Glomerular visceral epithelial cell (primary cell): ENCODE measurements at regions not wholly inside any gene's neighbourhood (a gene's known extent, or its start where the extent isn't known, plus 50 kb on each side); places are given as distances from the start of the nearest gene placed in this dataset.
A peak's percentile ranks its signal among the peaks of the same experiment; 100 is the strongest.

Experiments used
- DNase-seq: peaks from one replicate; pipeline ENCODE4 v3.0.0-alpha.2; 2016; ENCODE audit errors: extremely low spot score

DNA sequence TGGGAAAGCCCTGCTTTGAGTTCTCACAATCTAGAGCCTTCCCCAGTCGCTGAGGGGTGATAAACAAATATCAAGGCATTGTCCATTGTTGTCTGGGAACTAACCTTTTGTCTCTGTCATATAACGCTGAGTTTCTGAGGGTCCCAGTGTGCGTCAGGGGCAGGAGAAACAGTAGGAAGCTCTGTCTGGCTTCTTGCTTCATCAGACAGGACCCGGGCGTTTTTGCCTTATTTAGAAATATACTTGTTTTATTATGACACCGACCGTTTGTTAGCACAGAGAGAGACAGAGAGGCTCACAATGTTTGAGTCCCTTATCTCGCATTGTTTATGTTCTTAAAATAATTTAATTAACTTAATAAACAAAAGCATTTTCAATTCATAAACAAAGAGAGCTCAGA, 204.9 kb upstream of the GAS1 start:
- no peak for DNase-seq

DNA sequence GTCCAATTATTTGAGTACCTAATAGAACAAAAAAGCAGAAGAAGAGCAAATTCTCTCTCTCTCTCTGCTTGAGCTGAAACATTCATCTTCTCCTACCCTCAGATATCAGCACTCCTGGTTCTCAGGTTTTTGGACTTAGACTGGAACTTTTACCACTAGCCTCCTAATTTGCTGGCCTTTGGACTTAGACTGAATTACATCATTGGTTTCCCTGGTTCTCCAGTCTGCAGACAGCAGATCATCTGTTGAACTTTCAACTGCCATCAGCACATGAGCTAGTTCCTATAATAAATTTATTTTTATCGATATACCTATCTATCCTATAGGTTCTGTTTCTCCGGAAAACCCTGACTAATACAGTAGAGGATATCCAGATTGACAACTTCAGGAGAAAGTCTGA, 208.9 kb upstream of the GAS1 start:
- DNase-seq = no peak

DNA sequence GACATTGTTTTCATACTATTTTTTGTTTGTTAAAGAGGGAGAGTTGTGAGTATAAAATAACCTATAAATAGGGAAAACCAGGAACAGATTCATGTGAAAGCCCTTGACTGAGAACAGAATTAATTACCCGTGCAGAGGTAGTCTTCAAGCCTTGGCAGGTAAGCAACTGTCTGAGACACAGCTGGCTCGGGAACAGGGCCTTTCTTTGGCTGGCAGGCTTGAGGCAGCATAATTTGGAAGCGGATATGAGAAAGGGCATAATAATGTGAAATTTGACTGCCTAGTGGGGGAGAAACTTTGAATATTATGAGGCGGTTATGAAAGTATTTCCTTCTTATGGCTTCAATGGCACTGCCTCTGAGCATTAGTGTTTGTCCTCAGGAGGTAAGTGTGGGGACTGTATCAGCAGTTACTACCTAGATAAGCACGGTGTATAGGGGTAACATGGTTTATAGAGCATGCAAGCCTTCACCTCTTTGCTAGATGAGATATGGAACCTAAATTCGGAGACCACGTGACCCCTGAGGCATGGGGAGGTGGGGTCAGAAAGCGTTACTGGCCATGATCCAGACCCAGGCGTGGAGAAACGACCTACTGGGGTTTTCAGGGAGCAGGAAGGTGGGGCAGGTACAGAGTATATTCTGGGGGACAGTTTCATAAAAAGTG, 210.2 kb upstream of the GAS1 start:
- DNase-seq = peak; percentile 65

DNA sequence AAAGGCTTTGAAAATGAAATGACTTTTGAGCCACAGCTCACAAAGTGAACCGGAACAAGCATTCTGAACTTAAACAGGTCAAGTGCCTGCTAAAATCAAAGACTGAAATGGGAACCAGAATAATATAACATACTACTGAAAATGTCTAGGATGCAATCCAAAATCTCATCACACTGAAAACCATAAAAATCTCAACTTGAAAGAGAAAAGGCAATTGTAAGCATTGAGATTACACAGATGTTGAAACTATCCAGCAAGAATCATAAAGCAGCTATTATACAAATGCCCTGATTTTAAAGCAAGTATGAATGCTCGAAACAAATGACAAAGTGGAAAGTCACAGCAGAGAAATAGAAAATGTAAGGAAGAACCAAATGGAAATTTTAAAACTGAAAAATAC, 211.5 kb upstream of the GAS1 start:
- no peak for DNase-seq

DNA sequence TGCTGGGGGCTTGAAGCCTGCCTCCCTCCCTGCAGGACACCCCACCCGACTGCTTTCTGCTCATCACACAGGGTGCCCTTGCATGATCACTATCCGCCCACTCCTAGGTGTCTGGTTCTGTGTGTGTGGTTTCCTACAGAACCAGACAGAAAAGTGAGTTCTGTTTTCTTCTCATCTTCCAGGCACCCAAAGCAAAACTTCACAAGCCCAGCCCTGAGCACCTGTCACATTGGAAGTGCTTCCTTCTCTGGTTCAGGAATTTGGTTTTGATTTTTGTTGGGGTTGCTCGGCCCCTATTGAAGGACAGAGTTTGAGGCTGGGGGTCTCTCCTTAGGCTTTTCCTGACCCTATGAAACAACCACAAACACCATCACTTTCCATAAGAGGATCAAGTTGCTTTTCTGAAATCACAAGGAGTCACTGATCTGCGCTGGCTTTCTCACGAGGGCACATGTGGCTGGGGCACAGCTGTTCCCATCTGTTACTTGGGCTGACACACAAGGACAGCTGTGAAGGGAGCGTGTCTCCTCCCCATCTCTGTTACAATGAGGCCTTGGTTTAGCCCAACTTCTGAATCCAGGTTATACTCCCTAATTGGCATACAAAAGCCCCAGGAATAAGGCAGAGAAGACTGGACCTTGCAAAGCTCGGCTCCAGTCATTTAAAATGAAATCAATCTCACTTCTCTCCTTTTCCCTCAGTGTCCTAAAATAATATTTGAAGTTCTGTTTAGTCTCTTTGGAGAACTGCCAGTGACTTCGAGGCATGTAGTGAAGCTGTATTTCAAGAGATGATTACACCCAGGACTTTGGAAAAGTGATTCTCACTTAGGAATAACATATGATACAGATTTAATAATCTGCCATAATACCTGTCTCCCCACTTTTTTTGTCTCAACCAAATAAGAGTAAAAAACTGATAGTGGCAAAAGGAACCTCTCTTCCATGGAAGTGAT, 213.1 kb upstream of the GAS1 start:
- no peak for DNase-seq

DNA sequence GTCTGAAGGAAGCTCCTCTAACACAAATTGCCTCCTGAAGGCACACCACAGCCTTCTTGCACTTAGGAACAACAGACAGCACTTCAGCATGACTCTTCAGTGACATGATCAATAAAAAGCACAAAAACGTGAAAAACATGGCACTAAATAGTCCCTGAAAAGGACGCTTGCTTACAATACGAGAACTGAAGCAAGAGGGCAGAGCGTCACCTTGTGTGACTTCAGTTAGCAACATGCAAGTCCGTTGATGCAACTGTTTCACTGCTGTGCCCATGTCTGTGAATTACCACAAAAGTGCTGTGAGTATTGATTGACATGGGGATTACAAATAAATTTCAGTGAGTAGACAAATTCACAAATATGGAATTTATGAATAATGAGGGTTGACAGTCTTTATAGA, 219.9 kb upstream of the GAS1 start:
- DNase-seq = no peak

DNA sequence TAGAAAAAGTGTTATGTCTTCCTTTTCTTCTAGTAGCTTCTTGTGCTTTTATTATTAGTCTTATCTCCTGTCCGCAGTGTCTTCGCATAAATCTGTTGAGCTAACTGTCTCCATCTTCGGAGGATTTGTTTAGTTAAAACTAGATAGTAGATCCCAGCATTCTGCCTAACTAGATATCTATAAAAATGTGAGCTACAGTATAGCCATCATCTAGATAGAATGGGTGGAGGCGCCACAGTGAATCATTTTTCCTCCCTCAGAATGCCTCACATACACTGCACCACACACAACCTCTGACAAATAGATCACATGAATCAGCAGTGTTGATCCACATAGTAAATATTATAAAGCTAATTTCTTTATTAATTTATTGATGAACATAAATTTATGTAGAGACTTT, 220.3 kb upstream of the GAS1 start:
- DNase-seq = no peak

DNA sequence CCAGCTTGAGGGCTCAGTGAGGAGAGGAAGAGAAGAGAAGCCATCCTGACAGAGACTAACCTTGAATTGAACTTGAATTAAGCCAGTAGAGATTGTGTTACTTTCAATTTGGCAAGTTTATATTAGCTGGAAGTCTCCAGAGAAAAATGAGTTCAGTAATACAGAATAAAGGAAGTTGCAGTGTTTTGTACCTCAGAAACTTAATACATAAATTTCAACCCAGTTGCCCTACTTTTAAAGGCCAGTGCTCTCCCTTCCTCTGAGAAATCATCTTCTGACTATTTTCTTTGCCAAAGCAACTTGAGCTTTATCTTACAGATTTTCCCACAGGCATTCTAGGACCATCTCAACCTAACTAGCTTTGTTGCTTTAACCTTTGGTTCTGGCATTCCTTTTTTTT, 231.0 kb upstream of the GAS1 start:
- DNase-seq = no peak

DNA sequence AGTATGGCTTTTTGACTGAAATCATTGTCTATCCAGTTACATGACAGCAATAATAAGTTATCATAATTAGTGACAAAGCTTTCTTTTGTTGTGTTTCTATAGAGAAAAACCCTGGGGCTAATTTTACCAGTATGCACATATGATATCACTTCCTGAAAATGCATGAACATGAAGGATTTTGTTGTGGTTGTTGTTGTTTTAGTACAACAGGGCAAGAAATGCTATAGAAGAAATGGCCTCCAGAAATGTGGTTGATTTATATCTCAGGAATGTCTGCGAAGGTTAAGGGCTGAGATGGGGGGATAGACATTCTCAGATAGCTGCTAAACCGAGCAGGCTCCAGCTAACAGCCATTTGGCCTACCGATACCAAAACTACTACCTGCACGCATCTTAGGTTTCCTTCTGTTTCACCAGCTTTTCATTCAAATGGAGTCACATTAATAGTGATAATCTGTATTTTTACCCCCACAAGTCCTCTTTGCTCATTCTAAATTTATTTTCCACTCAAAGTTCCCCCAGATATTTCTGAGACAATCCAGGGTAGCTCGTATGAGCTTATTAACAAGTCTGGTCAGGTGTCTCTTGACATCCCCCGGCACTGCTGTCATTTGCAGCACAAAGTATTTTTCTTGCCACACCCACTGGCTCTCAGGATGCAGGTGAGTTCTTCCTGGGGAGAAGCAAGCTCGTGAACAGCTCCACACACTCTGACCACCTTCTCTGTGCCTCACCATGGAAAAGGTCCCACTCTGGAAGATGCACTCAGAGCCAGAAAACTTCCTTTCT, 232.4 kb upstream of the GAS1 start:
- DNase-seq = peak; percentile 1

DNA sequence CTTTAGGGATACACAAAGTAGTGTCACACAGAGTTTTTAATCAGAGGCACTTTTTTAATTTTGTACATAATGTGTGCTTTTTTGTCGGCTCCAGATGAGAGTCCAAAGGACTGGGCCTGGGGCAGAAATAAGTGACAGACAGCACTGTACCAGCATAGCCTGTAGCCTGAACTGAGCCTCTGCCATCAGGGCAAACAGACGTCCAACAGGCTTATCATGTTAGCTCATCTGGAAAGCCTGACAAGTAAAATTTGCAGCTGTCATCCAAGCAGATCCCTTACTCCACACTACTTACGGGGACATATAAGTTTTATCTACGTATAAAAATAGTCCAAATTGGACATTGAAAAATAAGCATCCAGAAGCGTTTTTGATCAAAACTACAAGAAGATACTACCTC, 233.1 kb upstream of the GAS1 start:
- DNase-seq = no peak

DNA sequence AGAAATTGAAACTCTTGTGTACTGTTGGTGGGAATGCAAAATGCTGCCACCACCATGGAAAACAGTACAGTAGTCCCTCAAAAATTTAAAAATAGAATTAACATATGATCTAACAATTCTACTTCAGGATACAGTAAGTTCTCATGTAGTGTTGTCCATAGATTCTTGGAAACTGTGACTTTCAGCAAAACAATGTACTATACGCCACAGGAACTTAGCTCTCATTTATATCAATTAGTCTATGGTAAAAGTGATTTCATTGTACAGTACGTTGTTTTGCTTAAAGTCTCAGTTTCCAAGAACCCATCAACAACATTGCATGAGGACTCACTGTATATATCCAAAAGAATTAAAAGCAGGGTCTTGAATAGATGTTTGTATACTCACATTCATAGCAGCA, 233.5 kb upstream of the GAS1 start:
- no peak for DNase-seq

DNA sequence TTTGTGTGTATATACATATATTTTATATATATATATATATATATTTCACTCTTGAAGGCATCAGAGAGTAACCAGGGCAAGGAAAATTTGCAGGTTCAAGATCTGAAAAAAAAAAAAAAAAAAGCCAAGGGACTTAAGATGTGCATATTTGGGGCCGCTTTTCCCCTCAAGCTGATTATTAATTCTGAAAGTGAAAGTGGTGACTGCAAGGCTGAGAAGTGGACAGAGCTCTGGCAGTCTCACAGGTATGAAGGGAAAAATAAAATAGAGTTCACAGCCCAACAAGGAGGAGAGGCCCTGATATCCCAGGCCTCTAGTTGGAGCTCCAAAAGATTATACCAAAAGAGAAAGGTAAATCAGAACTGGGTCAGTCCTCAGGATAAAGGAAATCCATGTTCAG, 234.4 kb upstream of the GAS1 start:
- DNase-seq = peak; percentile 7

DNA sequence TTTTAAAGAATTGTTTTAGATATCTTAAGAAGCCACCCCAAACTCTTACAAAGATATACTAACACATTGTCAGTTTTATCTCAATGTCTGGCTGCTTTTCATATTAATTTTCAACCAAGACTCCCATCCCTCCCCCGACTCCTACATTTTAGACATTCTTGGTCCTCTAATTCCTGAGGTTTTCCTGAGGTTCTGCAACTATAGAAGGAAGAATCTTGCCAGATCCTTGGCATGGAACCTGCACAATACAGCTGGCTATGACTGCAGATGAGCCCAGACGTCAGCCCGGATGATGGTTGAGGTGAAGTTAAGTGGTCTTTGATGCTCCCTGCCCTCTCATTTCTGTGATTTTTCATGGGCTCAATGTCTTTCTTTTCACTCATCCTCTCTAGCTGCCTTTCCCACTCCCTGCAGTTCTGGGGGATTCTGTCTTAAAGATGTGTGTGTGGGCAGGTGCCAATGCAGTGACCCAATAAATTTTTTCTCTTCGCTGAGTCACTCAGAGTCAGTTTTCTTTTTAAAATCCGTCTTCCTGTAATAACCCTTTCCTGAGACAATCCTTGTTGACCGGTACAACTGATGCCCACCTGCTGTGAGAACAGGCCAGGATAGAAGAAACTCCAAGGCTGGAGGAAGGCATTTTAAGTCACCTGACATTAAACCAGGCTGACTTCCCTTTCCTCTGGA, 237.8 kb upstream of the GAS1 start:
- DNase-seq = peak; percentile 73

DNA sequence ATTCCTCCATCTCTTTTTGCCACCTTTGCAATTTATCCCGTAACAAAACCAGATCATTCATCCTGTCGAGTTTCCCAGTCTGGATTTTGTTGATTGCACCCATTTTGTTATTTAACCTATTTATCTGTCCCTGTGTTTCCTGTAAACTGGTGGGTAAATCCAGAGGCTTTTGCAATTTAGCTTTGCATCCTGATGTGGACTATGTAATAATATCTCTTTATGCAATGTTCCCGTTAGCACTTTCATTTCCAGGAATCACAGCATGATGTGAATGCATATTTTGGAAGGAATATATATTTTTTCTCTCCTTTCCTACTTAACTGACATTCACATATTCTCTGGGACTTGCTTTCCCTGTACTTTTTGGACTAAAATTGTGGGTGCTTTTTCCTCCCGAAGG, 240.3 kb upstream of the GAS1 start:
- no peak for DNase-seq

DNA sequence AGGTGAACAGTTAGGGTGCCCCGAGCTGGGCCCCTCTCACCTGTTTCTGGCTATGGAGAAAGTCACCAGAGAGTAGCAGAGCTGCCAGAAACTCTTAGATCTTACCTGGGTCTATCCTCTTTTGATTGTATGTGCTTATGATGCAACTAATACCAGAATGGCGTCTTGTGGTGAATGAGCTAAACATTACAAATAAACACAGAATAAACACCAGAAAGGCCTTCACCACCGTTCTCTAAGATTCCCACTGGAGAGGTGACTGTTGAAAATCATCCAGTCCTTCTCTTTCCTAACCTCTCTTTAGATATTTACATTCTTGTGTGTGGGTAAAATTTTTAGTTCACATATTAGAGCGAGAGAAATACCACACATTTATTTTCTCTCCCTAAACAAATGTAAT, 241.7 kb upstream of the GAS1 start:
- no peak for DNase-seq

DNA sequence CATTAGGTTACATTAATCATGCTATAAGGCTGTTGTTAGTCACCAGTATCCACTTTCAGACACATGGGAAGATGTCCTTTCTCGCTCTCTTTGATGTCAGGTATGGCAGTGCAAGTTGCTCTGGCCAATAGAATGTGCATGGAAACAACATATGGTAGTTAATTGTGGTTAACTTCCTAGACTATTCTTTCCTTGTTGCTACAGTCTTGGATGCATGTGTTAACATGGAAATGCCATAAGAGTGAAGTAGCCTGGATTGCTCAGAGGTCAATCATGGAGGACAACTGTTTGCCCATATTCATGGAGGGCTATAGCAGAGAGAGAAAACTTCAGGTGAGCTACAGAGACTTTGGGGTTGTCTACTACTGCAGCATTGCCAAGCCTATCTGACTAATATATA, 245.8 kb upstream of the GAS1 start:
- DNase-seq = peak; percentile 3

DNA sequence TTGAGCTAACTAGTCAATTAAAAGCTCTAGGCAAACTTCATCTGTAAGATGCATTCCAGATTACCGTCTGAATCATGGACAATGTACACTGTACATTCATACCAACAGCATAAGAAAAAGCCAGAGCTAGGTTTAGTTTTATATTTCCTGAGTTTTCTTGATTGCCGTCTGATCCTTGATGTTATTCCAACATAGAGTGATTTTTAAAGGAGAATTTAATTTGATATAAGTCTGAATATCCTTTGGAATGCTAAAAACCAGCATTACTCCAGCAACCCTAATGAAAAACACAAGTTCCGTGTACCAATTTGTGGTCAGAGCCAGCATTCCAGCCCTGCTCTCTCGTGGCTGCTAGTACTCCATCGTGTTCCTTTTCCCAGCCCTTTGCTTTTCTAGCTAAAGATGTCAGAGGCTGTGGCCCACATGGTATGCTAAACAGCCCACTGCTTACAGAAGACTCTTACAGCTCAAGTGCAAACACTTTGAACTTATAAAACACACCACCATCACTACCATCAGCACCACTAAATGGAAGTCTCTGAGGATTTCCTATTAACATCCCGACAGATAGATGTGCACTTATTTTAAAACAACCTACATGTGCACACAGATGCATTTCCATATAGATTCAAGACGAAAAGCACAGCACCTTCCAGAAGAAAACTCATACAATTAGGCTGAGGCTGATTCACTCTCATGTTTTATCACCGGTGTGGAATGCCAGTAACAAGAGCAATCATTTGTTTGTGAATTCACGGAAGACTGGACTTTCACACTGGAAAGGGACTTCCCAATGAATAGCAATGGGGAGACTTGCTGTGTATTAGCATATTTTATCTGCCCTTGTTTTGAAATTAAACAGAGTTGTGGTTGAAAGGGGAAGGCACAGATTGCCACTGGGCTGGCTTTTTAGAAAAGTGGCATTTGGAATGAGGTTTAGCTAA, 246.9 kb upstream of the GAS1 start:
- peak; percentile 79 for DNase-seq

DNA sequence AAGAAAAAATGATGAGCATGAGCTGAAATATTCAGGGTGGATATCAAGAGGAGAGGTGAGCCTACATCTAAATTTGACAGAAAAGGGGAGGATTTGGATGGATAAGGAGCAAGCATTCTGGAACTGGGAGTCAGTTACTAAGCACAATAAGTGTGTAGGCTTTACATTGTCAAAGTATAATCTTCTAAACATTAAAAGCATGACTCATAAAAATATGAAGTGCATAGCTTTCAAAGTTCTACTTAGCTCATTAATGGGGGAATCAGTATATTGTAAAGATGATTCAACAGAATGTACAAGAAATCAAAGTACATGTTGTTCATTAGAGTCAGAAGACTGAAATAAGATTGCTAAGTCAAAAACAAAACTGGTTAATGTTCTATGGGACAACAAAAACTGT, 248.0 kb upstream of the GAS1 start:
- DNase-seq = no peak

DNA sequence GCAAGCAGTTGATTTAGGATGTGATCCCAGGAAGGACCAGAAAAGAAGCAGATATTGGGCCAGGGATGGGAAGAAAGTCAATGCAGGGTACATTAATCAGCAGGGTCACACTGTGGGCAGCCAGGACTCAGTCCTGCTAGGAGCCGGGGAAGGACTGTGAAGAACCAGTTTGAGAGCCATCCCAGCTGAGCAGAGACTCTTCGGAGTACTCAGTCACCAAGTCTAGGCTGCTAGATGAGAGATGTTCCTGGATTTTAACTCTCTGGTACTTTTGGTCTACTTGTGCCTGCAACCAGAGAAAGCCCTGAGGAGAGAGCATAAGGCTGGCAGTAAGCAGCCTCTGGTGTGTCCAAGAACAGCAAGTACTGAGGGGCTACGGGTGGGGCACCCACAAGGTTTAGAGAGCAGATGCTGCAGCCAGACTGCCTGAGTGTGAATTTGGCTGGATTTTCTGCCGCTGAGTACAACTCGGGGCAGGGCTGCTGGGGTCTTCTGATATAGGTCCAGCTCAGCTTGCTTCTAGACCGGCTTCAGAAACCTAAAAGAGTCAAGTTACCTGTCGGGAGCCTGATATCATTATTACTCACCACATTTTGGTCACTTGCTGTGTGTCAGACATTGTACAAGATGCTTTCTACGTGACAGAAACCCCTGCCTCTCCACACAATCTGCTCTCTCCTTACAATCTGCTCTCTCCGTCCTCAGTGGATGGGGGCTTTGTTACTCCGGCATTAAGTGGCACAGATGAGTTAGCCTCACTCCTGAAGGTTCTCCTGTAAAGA, 250.2 kb upstream of the GAS1 start:
- DNase-seq = no peak

DNA sequence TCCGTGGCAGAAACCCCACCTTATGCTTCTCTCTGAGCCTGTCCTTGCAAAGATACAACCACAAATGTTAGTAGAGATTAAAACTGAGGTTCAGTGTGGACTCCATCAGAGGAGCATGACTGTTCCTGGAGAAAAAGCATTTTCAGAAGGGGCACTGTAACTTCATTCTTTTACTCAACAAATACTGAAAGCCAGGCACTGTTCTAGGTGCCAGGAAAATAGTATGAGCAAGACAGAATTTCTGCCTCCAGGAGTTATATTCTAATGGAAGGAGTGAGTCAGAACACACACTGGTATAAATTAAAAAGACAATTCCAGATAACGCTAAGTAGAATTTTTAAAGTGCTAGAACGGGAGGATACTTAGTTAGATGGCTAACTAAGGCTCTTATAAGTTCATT, 251.4 kb upstream of the GAS1 start:
- DNase-seq = no peak
